Endothelial cell of umbilical vein (primary cell): ENCODE measurements at regions not wholly inside any gene's neighbourhood (a gene's known extent, or its start where the extent isn't known, plus 50 kb on each side); places are given as distances from the start of the nearest gene placed in this dataset.

Experiments used
- EZH2 ChIP-seq: IDR thresholded peaks from 2 replicates; pipeline ENCODE4 v1.6.1; 2012; ENCODE audit warnings: borderline replicate concordance, low read depth, mild to moderate bottlenecking, moderate library complexity, low read length, inconsistent platforms; ENCODE audit not compliant: severe bottlenecking
- FOS ChIP-seq: IDR thresholded peaks from 2 replicates; pipeline ENCODE4 v1.6.1; 2011; ENCODE audit warnings: mild to moderate bottlenecking, low read length, moderate library complexity, borderline replicate concordance; ENCODE audit not compliant: insufficient read depth
- JUN ChIP-seq: IDR thresholded peaks from 2 replicates; pipeline ENCODE4 v1.6.1; 2011; ENCODE audit warnings: borderline replicate concordance, low read depth; ENCODE audit not compliant: insufficient read length, insufficient read depth
- POLR2A ChIP-seq: IDR thresholded peaks from 2 replicates; pipeline ENCODE4 v1.6.1; 2012; ENCODE audit warnings: low read depth, mild to moderate bottlenecking, control low read depth, low read length
- POLR2AphosphoS5 ChIP-seq: IDR thresholded peaks from 2 replicates; pipeline ENCODE4 v1.6.1; 2012; ENCODE audit warnings: low read depth, mild to moderate bottlenecking, control low read depth, low read length, moderate library complexity; ENCODE audit not compliant: insufficient read depth
- TF ChIP-seq, protein P1 (sequence below), 2 donors: IDR thresholded peaks; 1 replicate in 1 of 2; 2 replicates in 1 of 2; pipeline ENCODE4 v1.5.1; 2011; ENCODE audit warnings: low read length in 2 of 2, mild to moderate bottlenecking in 2 of 2, moderate library complexity in 2 of 2, control low read depth in 1 of 2, inconsistent platforms in 1 of 2, low read depth in 1 of 2; ENCODE audit not compliant: insufficient read depth in 1 of 2; ENCODE audit errors: extremely low read depth in 1 of 2

DNA sequence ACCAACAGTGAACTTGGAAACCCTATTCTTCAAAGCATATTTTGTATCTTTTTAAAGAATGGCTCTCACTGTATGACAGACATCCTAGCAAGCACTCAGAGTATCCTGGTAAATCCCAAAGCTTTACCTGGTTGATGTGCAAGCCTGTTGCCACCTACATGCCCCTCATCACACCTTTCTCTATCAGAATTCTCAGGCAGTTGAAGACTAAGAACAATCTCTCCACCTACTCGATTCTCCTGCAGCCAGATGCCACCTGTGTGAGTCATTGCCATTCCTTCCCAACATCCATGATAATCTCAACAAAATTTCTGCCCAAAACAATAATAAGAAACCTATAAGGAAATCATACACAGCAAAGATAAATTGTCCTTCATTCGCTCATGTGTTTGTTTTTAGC lies 659.8 kb downstream of the BCL11A start:
- TF ChIP-seq, protein P1, sequence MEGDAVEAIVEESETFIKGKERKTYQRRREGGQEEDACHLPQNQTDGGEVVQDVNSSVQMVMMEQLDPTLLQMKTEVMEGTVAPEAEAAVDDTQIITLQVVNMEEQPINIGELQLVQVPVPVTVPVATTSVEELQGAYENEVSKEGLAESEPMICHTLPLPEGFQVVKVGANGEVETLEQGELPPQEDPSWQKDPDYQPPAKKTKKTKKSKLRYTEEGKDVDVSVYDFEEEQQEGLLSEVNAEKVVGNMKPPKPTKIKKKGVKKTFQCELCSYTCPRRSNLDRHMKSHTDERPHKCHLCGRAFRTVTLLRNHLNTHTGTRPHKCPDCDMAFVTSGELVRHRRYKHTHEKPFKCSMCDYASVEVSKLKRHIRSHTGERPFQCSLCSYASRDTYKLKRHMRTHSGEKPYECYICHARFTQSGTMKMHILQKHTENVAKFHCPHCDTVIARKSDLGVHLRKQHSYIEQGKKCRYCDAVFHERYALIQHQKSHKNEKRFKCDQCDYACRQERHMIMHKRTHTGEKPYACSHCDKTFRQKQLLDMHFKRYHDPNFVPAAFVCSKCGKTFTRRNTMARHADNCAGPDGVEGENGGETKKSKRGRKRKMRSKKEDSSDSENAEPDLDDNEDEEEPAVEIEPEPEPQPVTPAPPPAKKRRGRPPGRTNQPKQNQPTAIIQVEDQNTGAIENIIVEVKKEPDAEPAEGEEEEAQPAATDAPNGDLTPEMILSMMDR (IDR thresholded peaks at IDR 0.05; ENCODE audit: extremely low read depth in 1 of 2, insufficient read depth in 1 of 2, low read depth in 1 of 2, low read length in 2 of 2): no peak
- TF ChIP-seq POLR2A: no peak
- TF ChIP-seq EZH2: no peak
- TF ChIP-seq JUN: no peak
- TF ChIP-seq POLR2AphosphoS5: no peak
- TF ChIP-seq FOS: no peak
